Endodermal cell (in vitro differentiated cells): ENCODE measurements at regions not wholly inside any gene's neighbourhood (a gene's known extent, or its start where the extent isn't known, plus 50 kb on each side); places are given as distances from the start of the nearest gene placed in this dataset.

ENCODE experiments used
- DNase-seq: peaks from one replicate; pipeline ENCODE4 v3.0.0-alpha.2; 2017
- H3K27ac ChIP-seq: 2 replicates; pipeline ENCODE4 v1.5.1; 2013; ENCODE audit warnings: mild to moderate bottlenecking, low read depth, low read length, moderate library complexity
- H3K27me3 ChIP-seq: 2 replicates; pipeline ENCODE4 v1.6.1; 2013; ENCODE audit warnings: mild to moderate bottlenecking, low read length, moderate library complexity; ENCODE audit not compliant: insufficient read depth, control insufficient read depth, poor library complexity, severe bottlenecking
- H3K36me3 ChIP-seq: 2 replicates; pipeline ENCODE4 v1.7.0; 2013; ENCODE audit warnings: mild to moderate bottlenecking, low read length, moderate library complexity; ENCODE audit not compliant: control insufficient read depth, insufficient read depth
- H3K4me1 ChIP-seq: one replicate; pipeline ENCODE4 v1.7.0; 2013; ENCODE audit warnings: low read length; ENCODE audit not compliant: control insufficient read depth, insufficient read depth
- H3K4me3 ChIP-seq: 2 replicates; pipeline ENCODE4 v1.5.1; 2013; ENCODE audit warnings: mild to moderate bottlenecking, low read length, moderate library complexity
- H3K9ac ChIP-seq: 2 replicates; pipeline ENCODE4 v1.6.1; 2013; ENCODE audit warnings: mild to moderate bottlenecking, low read length, moderate library complexity; ENCODE audit not compliant: poor library complexity, severe bottlenecking; ENCODE audit errors: extremely low read depth
- H3K9me3 ChIP-seq: 2 replicates; pipeline ENCODE4 v1.6.1; 2013; ENCODE audit warnings: mild to moderate bottlenecking, low read length, moderate library complexity; ENCODE audit not compliant: control insufficient read depth
- H3K27ac Mint-ChIP-seq: 2 replicates; pipeline ENCODE4 v1.8.0; 2020; ENCODE audit warnings: mixed read lengths
- H3K27me3 Mint-ChIP-seq: 2 replicates; pipeline ENCODE4 v1.8.0; 2021; ENCODE audit warnings: mild to moderate bottlenecking, mixed read lengths; ENCODE audit not compliant: insufficient read depth
- H3K36me3 Mint-ChIP-seq: 2 replicates; pipeline ENCODE4 v1.8.0; 2020; ENCODE audit warnings: low read depth, mixed read lengths
- H3K4me1 Mint-ChIP-seq: 2 replicates; pipeline ENCODE4 v1.8.0; 2020; ENCODE audit warnings: mixed read lengths
- H3K4me3 Mint-ChIP-seq: 2 replicates; pipeline ENCODE4 v1.8.0; 2020; ENCODE audit warnings: mild to moderate bottlenecking, moderate library complexity, mixed read lengths
- H3K9me3 Mint-ChIP-seq: 2 replicates; pipeline ENCODE4 v1.8.0; 2020; ENCODE audit warnings: mild to moderate bottlenecking, mixed read lengths
- CTCF ChIP-seq: fragments of 200-600 bp; sonication (generic); conservative IDR thresholded peaks from 2 replicates; pipeline ENCODE4 v1.5.0; 2021; ENCODE audit warnings: antibody characterized with exemption, mild to moderate bottlenecking
- WGBS, 2 experiments: methylation state at CpG; one replicate each; pipeline versions ENCODE4 v1.1.5 to v1.1.7; 2013; ENCODE audit warnings: missing lambda C conversion rate in 2 of 2, mixed read lengths in 1 of 2; ENCODE audit not compliant: insufficient coverage in 1 of 2, insufficient read length in 1 of 2; 5-methylcytosine and 5-hydroxymethylcytosine counted together

DNA sequence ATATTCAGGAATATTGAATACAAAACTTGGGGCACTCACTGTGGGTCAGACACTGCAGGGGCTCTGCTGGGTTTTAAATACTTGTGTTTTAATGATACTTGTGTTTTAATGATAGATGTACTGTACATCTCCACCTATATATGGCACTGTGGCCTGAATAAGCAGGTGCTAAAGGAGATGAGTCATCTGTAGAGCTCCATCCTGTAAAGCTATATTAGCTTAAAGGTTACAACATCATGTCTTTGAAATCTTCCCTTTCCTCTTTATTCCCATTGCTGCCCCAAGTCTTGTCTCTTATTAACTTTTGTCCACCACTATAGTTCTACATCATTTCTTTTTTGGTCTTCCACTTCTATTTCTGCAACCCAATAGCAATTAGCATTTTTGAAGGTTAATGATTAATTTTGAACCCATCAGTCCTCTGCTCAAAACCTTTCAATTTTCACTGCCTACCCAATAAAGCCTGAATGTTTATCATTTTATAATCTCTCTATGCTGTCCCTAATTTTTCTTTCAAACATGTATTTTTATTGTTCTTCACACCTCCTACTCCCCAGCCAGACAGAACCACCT lies 113.3 kb upstream of the PTGFR start:
- Histone ChIP-seq H3K27me3 (no peaks in the 10 kb centered on the region), H3K27ac (no peak overlapping the region), H3K4me3 (no peak overlapping the region), H3K4me1 (peaks cover 2% of the 10 kb centered on the region), H3K9ac (no peak overlapping the region), H3K9me3 (no peaks in the 10 kb centered on the region), H3K36me3 (no peaks in the 10 kb centered on the region)
- H3K27ac Mint-ChIP-seq: no peak overlapping the region
- no peak for TF ChIP-seq CTCF
- H3K9me3 Mint-ChIP-seq: no peaks in the 10 kb centered on the region
- no peak overlapping the region for H3K4me3 Mint-ChIP-seq
- peaks cover 2% of the 10 kb centered on the region for H3K27me3 Mint-ChIP-seq
- H3K36me3 Mint-ChIP-seq: no peaks in the 10 kb centered on the region
- peaks cover under 1% of the 10 kb centered on the region for H3K4me1 Mint-ChIP-seq
- no peak for DNase-seq

DNA sequence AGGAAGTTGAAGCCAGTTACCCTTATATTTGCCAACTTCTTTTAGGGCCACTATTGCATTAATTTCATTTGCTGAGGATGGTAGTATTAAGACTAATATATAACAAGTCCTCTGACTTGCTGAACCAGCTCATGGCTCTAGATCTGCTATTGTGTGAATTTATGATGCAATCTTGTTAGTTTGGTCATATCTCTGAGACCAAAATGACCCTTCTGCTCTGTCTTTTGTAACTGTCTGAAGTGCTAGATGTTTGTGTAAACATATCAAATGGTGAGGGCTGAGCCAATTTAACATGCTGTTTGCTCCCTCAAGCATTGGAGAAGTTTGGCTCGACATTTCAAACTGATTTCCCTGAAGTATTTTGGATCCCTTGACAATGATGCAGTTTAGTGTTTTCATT lies 106.9 kb upstream of the PTGFR start:
- Histone ChIP-seq H3K27ac (no peak overlapping the region), H3K9ac (no peak overlapping the region), H3K9me3 (no peaks in the 10 kb centered on the region), H3K4me1 (no peaks in the 10 kb centered on the region), H3K4me3 (no peak overlapping the region), H3K36me3 (no peaks in the 10 kb centered on the region), H3K27me3 (no peaks in the 10 kb centered on the region)
- no peak overlapping the region for H3K4me3 Mint-ChIP-seq
- H3K36me3 Mint-ChIP-seq: no peaks in the 10 kb centered on the region
- H3K27ac Mint-ChIP-seq: no peak overlapping the region
- peaks cover 6% of the 10 kb centered on the region for H3K4me1 Mint-ChIP-seq
- H3K9me3 Mint-ChIP-seq: peaks cover 2% of the 10 kb centered on the region
- 78 to 88% methylated on average over 1 of the region's 1 CpG for WGBS, 2 experiments
- TF ChIP-seq CTCF: no peak
- no peak for DNase-seq
- no peaks in the 10 kb centered on the region for H3K27me3 Mint-ChIP-seq

- no peaks in the 10 kb centered on the region for H3K27me3 ChIP-seq
- H3K4me3 ChIP-seq: no peak overlapping the region
- no peaks in the 10 kb centered on the region for H3K4me1 ChIP-seq
- H3K36me3 ChIP-seq: no peaks in the 10 kb centered on the region
- WGBS, 2 experiments: 93% methylated on average over 1 of the region's 1 CpG; no CpG with 5 or more reads in 1 of the 2 experiments
- no peaks in the 10 kb centered on the region for H3K9me3 ChIP-seq
- Mint-ChIP-seq H3K27ac (no peak overlapping the region), H3K4me1 (peaks cover 6% of the 10 kb centered on the region), H3K27me3 (peaks cover 3% of the 10 kb centered on the region), H3K4me3 (no peak overlapping the region), H3K9me3 (peaks cover 2% of the 10 kb centered on the region), H3K36me3 (no peaks in the 10 kb centered on the region)
- DNase-seq: no peak
- H3K9ac ChIP-seq: no peak overlapping the region
- no peak for TF ChIP-seq CTCF
- no peak overlapping the region for H3K27ac ChIP-seq
Measured at GRCh38 chr1:78385744-78386462, 104.9 kb upstream of the PTGFR start.
